ENCODE measurements at regions not wholly inside any gene's neighbourhood (a gene's known extent, or its start where the extent isn't known, plus 50 kb on each side); places are given as distances from the start of the nearest gene placed in this dataset.
"Not testable (repeated sequence)": the region's sequence is repeated elsewhere in the genome, so short reads cannot be mapped to it uniquely, and the experiment has no call there.

DNA sequence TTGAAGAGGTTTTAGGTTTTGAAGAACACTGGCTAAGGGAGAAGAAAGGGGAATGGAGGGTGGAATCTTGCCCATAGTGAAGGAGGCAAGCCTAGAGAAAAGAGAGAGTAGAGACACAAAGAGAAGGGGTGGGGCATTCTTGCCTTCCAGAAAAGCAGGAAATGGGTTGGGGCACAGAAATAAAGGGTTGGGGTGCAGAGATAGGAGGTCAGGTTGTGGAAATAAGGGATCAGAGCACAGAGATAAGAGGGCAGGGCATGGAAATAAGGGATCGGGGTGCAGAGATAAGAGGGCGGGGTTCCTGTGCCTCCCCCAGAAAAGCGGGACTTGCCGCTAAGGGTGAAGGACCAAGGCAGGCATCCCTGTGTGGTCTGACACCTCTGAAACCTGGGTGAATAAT, 69.9 kb downstream of the ALG1L2 start:
- DNase-seq = not testable (repeated sequence)

DNA sequence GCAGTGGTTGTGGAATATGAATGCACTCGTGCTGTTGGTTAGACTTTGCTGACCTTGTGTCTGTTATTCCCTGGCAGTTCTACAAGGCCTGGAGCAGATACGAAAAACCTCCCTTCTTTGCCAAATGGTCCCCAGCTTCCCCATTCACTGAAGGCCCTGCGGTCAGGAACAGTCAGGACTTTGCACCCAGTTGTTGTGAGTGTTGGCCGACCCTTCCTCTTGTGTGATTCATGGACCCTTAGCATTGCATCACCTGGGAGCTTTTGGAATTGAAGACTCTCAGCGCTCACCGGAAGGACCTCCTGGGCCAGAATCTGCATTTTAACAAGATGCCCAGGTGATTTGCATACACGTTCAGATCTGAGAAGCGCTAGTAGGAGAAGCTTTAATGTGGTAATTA, 71.6 kb downstream of the ALG1L2 start:
- not testable (repeated sequence) for DNase-seq

DNA sequence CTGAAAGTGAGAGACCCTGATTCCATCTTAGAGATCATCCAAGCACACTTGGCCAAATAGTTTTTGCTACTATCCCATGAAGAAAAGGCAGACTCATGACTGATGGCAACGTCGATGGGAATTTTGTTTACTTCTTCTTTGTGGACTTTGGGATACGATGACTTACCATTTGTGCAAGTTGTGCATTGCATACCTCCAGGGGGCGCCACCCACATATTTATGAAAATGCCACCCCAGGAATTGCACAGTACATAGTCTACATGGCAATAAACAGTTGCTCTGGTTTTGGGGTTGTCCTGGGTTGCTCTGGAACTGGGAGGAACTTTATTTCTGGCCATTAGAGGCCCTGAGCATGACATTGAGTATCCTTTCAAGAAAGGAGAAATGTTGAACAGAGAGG, 73.8 kb downstream of the ALG1L2 start:
- not testable (repeated sequence) for DNase-seq

DNA sequence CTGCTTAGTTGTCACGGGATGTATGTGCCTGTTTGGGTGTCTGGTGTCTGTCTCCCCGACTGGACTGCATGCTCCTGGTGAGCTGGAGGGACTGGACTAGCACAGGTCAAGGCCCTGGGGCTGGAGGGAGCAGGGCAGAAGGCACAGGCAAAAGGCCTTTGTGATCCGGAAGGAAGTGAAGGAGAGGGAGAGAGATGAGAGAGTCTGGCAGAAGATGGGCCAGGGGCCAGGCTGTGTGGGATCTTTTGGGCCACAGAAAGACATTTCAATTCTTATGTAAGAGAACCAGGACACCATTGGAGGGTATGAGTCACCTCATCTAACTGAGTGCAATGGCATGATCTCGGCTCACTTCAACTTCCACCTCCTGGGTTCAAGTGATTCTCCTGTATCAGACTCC, 85.2 kb downstream of the ALG1L2 start:
- DNase-seq = not testable (repeated sequence)

DNA sequence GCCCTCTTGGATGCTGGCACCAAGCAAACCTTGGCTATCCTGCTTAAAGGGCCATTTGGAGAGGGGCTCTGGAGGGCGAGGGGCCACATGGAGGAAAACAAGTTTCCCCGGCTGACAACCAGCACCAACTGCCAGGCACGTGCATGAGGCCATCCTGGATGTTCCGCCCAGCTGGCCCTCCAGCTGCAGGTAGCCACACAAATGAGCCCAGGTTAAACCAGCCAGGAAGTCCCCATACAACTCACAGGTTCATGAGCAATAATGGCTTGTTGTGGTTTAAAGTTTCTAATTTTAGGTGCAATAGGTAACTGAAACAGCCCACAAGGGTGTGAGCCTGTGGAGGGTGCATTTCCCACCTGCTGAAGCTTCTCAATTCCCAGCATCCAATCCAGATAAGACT, 93.6 kb downstream of the ALG1L2 start:
- not testable (repeated sequence) for DNase-seq

DNA sequence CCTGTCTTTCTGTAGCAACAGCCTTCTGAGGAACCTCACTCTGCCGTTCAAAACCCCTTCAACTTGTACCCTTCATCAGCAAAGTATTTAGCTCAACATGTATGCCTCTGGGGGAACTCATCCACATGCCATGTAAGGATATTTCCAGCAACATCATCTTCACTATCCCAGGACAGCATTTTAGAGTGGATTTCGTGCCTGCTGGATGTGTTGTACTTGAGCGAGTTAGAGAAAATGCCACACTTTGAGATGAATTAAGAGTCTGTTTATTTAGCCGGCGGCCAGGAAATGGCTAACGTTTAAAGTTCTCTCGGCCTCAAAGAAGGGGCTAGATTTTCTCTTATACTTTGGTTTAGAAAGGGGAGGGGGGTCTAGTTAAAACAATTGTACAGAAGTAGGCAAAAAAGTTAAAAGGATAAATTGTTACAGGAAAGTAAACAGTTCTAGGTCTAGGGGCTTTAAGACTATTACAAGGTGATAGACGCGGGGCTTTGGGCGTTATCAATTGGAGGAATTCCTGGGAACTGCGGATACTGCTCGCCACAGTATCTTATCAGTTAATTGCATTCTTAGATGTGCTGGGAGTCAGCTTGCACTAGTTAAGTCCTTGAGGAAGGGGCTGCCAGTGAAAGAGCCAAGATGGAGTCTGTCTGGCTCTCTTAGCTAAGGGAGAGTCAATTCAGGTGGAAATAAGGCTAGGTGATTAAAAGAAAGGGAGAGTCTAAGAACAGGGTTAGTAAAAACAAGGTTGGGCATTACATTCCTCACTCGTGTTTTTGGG, 95.0 kb downstream of the ALG1L2 start:
- DNase-seq = not testable (repeated sequence)

DNA sequence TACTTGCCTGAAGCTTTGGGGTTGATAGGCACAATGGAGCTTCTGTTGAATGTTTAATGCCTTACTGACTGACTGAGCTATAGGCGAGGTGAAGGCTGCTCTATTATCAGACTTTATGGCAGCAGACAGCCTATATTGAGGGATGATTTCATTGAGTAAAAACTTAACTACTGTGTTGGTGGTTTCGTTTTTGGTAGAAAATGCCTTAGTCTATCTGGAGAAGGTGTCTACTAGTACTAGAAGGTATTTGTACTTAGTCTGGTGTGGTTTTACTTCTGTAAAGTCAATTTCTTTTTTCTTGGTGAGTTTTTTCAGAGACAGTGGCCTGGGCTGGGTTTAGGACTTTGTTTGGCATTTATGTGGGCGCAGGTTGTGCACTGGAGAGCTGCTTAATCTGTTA, 97.2 kb downstream of the ALG1L2 start:
- not testable (repeated sequence) for DNase-seq

DNA sequence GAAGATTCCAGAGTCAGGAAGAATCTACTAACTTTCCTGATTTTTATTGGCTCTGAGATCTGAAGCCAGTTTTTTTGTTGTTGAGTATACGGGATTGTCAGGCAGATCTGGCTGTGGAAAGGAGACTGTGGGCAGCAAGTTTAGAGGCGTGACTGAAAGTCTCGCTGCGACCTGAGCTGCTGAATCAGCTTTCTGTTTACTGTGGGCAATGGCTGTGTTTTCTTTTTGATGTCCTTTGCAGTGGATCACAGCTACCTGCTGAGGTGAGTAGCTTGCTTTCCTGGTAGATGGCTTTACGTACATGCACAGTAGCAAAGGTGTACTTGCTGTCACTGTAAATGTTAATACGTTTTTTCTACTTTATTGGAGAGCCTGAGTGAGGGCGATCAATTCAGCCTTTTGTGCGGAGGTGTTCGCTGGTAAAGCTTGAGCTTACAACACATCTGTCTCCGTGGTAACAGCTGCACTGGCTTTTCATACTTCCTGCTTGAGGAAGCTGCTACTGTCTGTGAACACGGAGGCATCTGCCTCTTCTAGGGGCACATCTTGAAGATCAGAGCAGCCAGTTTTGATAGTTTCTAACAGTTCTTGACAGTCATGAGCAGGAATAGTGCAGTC, 97.8 kb downstream of the ALG1L2 start:
- not testable (repeated sequence) for DNase-seq

DNA sequence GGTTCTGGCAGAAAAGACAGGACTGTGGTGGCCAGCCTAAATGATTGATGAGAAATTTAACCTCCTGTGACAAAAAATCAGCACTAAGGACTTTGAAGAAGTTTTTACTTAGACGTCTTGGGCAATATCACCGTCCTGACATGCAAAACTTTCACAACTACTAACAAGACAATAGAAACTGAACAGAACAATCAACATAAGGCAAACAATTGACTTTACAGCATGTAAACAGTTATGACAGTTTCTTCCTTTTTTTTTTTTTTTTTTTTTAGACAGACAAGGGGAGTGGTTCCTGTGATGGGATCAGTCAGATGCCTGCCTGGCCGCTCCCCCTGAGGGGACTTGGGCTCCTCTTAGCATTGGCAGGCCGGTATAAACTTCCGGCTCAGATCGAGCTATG, 100.8 kb downstream of the ALG1L2 start:
- DNase-seq = not testable (repeated sequence)

DNA sequence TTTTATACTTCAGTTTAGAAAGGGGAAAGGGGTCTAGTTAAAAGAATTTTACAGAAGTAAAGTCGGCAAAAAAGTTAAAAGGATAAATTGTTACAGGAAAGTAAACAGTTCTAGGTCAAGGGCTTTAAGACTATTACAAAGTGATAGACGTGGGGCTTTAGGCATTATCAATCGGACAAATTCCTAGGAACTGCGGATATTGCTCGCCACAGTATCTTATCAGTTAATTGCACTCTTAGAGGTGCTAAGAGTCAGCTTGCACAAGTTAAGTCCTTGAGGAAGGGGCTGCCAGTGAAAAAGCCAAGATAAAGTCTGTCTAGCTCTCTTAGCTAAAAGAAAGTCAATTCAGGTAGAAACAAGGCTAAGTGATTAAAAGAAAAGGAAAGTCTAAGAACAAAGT, 102.1 kb downstream of the ALG1L2 start:
- not testable (repeated sequence) for DNase-seq

DNA sequence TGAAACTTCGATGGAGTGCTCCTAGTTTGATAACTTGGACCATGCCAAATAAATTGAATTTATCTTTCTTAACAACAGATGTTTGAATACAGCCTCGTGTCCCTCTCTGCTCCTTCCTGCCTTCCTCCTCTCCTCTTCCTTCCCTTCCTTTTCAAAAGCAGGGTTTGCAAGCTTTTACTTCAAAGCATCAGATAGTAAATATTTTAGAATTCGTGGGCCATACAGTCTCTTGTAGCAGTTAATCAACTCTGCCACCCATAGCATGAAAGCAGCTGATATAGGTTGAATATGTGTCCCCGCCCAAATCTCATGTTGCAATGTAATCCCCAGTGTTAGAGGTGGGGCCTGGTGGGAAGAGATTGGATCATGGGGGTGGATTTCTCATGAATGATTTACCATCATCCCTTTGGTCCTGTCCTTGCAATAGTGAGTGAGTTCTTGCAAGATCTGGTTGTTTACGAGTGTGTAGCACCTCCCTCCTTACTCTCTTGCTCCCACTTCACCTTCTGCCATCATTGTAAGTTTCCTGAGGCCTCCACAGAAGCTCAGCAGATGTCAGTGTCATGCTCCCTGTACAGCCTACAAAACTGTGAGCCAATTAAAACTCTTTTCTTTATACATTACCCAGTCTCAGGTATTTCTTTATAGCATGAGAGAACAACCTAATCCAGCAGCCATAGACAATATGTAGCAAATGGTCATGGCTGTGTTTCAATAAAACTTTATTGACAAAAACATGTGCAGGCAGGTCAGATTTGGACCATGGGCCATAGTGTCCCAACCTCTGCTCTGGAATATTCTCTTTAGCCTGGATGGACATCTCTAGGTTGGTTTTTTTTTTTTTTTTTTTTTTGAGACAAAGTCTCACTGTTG, 102.8 kb downstream of the ALG1L2 start:
- DNase-seq = not testable (repeated sequence)

DNA sequence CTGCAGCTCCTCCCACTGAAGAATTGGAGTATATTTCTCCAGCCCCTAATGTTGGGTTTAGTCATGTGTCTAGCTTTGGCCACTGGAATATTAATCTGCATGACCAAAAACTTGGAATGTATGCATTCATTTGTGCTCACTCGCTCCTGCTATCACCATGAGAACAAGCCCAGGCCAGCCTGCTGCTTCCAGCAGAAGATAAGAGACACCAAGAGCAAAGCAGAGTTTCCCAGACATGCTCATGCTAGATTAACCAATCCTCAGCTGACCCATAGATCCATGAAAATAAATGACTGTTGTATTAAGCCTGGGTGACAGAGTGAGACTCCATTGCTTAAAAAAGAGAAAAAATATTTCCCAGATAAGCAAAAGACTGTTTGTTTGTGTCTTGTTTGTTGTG, 119.6 kb downstream of the ALG1L2 start:
- not testable (repeated sequence) for DNase-seq

DNA sequence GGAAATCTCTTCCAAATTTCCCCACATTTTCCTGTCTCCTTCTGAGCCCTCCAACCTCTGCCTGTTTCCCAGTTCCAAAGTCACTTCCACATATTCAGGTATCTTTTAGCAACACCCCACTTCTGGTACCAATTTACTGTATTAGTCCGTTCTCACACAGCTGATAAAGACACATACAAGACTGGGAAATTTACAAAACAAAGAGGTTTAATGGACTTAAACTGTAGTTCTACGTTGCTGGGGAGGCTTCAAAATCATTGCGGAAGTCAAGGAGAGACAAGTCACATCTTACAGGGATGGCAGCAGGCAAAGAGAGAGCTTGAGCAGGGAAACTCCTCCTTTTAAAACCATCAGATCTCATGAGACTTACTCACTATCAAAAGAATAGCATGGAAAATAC, 122.0 kb downstream of the ALG1L2 start:
- not testable (repeated sequence) for DNase-seq

DNA sequence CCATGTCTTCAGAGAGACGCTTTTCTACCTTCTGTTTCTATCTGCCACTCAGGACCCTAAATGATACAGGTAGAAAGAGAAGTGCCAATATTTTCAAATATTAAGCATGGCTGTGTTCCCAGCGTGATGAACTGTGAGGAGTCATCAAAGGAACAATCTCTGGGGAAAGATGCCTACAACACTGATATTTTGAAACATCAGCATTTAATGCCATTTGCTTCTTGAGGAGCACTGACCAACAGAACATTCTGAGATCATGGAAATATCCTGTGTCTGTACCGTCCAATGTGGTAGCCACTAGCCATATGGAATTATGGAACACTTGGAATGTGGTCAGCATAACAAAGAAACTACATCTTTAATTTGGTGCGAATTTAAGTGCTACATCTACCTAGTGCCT, 117.9 kb upstream of the COL6A5 start:
- no peak for DNase-seq

DNA sequence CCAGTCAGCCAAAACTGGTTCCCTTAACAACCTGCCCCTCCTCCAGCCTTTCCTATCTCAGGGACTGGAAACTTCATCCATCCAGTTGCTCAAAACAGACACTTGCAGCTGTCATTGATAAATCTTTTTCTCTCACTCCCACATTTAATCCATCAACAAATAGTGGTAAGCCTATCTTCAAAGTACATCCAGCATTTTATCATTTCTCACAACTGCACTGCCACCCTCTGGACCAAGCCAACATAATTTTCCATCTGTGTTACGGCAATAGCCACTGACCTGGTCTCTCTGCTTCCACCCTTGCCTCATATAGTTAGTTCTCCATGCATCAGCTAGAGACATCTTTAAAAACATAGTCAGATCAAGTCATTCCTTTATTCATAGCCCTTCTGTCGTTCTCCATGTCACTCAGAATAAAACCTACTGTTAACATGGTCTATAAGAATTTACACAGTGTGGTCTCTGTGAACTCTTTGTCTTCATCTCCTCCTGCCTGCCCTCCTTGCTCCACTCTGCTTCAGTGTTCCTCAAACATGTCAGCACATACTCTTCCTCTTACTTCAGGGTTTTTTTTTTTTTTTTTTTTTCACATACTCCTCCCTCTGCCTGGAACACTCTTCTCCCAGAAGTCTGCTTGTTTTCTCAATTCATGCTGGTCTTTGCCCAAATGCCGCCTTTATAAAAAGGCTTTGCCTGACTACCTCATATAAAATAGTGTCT, 102.5 kb upstream of the COL6A5 start:
- no peak for DNase-seq

DNA sequence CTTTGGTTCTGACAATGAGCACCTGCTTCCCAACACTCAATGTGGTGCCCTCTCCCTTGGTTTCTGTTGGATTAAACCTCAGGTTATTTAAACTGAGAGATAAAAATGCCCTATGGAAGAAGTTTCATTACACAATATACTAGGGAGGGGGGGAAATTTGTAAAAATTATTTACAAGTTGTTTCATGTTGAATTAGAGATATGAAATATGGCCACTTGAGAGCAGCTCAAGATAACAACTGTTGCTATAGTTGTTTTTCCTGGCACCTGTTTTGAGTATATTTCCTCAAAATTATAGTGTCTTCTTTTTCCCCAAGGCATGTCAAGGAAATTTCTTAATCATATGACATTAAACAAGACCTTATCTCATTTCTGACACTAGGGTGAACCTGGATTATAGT, 101.7 kb upstream of the COL6A5 start:
- no peak for DNase-seq

DNA sequence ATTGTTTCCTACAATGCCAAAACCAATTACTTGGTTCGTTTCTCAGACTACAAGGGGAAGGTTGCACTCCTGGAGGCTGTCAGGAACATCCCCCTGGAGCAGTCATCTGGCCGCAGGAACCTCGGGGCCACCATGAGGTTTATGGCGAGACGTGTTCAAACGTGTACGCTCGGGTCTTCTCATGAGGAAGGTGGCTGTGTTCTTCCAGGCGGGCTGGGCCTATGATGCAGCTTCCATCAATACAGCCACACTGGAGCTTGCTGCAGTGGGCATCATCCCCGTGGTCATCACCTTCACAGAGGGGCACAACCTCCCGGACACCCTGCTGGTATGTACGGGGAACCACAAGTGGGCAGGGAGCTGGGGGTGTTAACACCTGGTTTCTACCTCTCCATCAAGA, 94.5 kb upstream of the COL6A5 start:
- no peak for DNase-seq

DNA sequence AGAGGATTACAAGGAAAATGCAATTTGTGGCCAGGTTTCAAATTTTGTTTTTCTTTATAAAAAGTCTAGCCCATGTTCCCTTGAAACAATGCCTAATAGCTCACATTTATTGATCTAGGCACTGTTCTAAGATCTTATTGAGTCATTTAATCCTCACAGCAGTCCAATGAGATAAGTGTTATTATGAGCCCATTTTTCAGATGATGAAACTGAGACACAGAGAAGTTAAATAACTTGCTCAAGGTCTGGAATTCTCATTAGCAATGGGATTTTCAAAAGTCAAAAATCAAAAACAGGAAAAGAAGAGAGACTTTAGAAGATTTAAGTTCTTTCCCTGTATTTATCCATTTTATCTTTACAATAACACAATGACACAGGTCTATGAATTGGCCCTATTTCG, 90.0 kb upstream of the COL6A5 start:
- DNase-seq = no peak

DNA sequence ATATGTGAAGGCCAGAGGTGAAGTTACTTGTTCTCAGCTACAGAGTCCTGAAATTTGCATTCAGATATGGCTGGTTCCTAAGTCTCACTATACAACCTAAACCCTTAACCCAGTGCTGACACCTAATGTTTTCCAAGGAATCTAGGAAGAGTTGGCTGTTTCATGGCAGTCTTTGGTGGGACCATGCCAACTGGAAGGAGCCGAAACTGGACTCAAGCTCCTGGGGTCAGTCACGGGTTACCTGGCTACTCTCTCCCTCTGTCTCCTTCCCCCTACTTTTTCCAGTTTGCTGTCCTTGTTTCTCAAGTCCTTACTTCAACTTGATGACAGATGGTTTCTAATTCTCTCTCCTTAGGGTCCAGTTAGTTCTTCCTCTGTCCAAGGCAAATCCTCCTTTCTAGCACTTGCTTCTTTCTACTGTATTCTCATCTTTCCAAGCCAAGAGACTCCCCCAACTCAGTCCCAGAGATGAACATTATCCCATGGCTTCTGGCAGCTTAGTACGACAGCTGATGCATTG, 88.6 kb upstream of the COL6A5 start:
- DNase-seq = no peak

DNA sequence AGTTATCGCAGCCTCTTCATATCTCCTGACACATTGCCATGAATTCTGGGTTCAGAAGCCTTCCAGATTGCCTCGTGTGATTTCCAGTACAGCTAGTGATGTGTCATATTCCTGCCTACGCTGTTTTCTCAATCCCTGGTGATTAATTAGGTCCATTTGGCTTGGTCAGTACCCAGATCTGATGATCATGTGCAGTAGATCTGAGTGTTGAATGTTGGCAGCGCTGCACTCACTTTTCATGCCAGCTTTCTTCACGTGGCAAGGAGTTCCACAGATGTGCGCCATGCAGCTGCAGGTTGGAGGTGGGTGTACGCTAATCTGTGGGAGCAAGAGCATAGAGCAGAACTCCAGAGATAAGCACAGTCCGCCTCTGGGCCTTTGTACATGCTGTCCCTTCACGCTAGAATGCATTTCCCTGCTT, 86.9 kb upstream of the COL6A5 start:
- DNase-seq = no peak

DNA sequence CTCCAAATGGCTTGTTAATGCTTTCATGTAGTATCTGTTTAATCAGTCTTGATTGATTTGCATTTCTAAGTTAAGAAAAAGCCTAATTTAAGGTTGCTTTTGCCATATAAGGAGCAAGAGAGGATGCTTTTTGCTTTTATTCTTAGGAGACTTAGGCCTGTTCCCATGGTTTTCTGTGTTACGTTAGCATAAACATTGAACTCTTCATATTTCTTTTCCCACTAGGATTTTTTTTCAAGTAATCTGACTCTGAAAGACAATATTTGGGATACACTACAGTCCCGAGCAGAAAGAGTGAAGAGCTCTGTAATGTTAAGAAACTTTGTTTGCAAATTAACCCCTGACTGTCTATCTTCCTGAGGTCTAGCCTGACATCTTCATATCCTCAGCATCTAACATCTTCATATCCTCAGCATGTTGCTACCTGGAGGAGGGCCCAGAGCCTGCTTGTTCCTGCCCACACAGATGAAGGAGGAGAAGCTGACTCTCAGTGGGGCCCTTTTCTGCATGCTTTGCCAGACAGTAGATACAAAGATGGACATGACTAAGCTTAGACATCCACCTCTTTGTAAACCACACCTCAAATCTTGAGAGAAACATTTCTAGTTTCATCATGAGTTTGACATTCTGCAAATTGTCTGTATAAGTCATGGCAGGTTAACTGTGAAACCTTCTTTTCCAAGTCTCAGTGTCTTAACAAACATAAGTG, 86.2 kb upstream of the COL6A5 start:
- DNase-seq = no peak

DNA sequence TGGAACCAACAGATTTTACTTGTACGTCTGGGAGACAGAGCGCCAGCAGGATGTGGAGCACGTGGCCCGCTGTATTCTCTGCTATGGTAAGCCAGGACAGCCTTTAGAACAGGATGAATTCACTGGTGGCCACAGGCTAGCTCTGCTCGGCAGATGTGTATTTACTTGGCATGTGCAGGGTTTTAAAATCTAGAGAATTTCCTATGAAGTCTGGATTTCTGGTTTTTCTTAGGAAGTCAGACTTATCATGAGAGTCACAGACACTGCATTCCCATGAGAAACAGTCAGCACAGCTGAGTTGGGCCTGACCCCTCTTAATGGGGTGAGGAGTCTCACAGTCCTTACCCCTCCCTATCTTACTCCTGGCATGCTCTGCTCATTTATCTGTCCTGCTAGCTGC, 84.6 kb upstream of the COL6A5 start:
- no peak for DNase-seq

Data from NCI-H774 (cell line).